Activated T-helper 2 cell treated with anti-CD3 and anti-CD28 coated beads, Interferon-gamma antibody, Interleukin-2, Interleukin-4, amounts not matched to agents 10 μg/mL and 5 μg/mL and 100 μg/mL, durations not matched to agents 14 hours and 24 hours and 36 hours (primary cell): ENCODE measurements at regions not wholly inside any gene's neighbourhood (a gene's known extent, or its start where the extent isn't known, plus 50 kb on each side); places are given as distances from the start of the nearest gene placed in this dataset.

ENCODE experiments used
- DNase-seq: peaks from one replicate; pipeline ENCODE4 v3.0.0; 2021; ENCODE audit warnings: low spot score
- H3K27ac Mint-ChIP-seq: one replicate; pipeline ENCODE4 v1.8.0; 2021; ENCODE audit warnings: mixed read lengths
- H3K27me3 Mint-ChIP-seq: one replicate; pipeline ENCODE4 v1.8.0; 2021; ENCODE audit warnings: low read depth, mixed read lengths
- H3K36me3 Mint-ChIP-seq: one replicate; pipeline ENCODE4 v1.8.0; 2021; ENCODE audit warnings: low read depth, mixed read lengths
- H3K4me1 Mint-ChIP-seq: one replicate; pipeline ENCODE4 v1.8.0; 2021; ENCODE audit warnings: low read depth, mixed read lengths
- H3K4me3 Mint-ChIP-seq: one replicate; pipeline ENCODE4 v1.8.0; 2021; ENCODE audit warnings: low read depth, mild to moderate bottlenecking, moderate library complexity, mixed read lengths
- H3K9me3 Mint-ChIP-seq: one replicate; pipeline ENCODE4 v1.8.0; 2021; ENCODE audit warnings: mixed read lengths
- intact Hi-C: fragments of 100-400 bp; cut with micrococcal nuclease; formaldehyde crosslinking; loops from one replicate; pipeline ENCODE4 v1.15.1; 2023

- Mint-ChIP-seq H3K27ac (peak overlapping the region; percentile 84), H3K9me3 (peaks cover 6% of the 10 kb centered on the region), H3K4me3 (no peak overlapping the region), H3K36me3 (no peaks in the 10 kb centered on the region), H3K27me3 (peaks cover 19% of the 10 kb centered on the region), H3K4me1 (peaks cover 30% of the 10 kb centered on the region)
- DNase-seq: no peak
- intact Hi-C loops: loop anchor here (1.0 to 10.0 kb wide), 4 partner anchors 11 to 1515 kb away; no protein-coding TSS in a partner anchor
These were observed 68.4 kb downstream of the ANXA1 start for GRCh38 chr9:73219985-73220626.

GRCh38 chr9:73223594-73223993 lies 71.9 kb downstream of the ANXA1 start:
- peaks cover 17% of the 10 kb centered on the region for H3K27me3 Mint-ChIP-seq
- peaks cover under 1% of the 10 kb centered on the region for H3K9me3 Mint-ChIP-seq
- H3K36me3 Mint-ChIP-seq: no peaks in the 10 kb centered on the region
- no peak overlapping the region for H3K4me3 Mint-ChIP-seq
- no peak overlapping the region for H3K27ac Mint-ChIP-seq
- intact Hi-C loops: no loop called here
- DNase-seq: no peak
- peaks cover 17% of the 10 kb centered on the region for H3K4me1 Mint-ChIP-seq

- H3K27ac Mint-ChIP-seq: no peak overlapping the region
- no peaks in the 10 kb centered on the region for H3K9me3 Mint-ChIP-seq
- no peaks in the 10 kb centered on the region for H3K36me3 Mint-ChIP-seq
- DNase-seq: no peak
- H3K27me3 Mint-ChIP-seq: peaks cover 12% of the 10 kb centered on the region
- no peak overlapping the region for H3K4me3 Mint-ChIP-seq
- intact Hi-C loops: no loop called here
- H3K4me1 Mint-ChIP-seq: peaks cover 11% of the 10 kb centered on the region
These were observed 77.9 kb downstream of the ANXA1 start for GRCh38 chr9:73229543-73229942.

- intact Hi-C loops: loop anchor here (2.0 kb wide), 1 partner anchor 75 kb away; no protein-coding TSS in a partner anchor
- Mint-ChIP-seq H3K9me3 (no peaks in the 10 kb centered on the region), H3K27me3 (peaks cover 8% of the 10 kb centered on the region), H3K4me1 (peaks cover 11% of the 10 kb centered on the region), H3K36me3 (no peaks in the 10 kb centered on the region), H3K27ac (no peak overlapping the region), H3K4me3 (no peak overlapping the region)
- DNase-seq: no peak
These were observed 78.6 kb downstream of the ANXA1 start for GRCh38 chr9:73230251-73230650.

GRCh38 chr9:73231203-73231602 lies 79.5 kb downstream of the ANXA1 start:
- H3K27me3 Mint-ChIP-seq: peaks cover 11% of the 10 kb centered on the region
- no peaks in the 10 kb centered on the region for H3K36me3 Mint-ChIP-seq
- DNase-seq: no peak
- H3K4me3 Mint-ChIP-seq: no peak overlapping the region
- peaks cover 11% of the 10 kb centered on the region for H3K4me1 Mint-ChIP-seq
- H3K9me3 Mint-ChIP-seq: no peaks in the 10 kb centered on the region
- peak overlapping the region; percentile 7 for H3K27ac Mint-ChIP-seq
- intact Hi-C loops: loop anchor here (1.0 to 2.0 kb wide), 2 partner anchors 11 to 76 kb away; no protein-coding TSS in a partner anchor

- DNase-seq: no peak
These were observed 81.8 kb downstream of the ANXA1 start for GRCh38 chr9:73233359-73234007.

GRCh38 chr9:73234008-73234360 lies 82.3 kb downstream of the ANXA1 start:
- Mint-ChIP-seq H3K9me3 (no peaks in the 10 kb centered on the region), H3K27ac (no peak overlapping the region), H3K4me1 (peaks cover 11% of the 10 kb centered on the region), H3K36me3 (no peaks in the 10 kb centered on the region), H3K4me3 (no peak overlapping the region), H3K27me3 (peaks cover 15% of the 10 kb centered on the region)
- no peak for DNase-seq
- intact Hi-C loops: no loop called here

More at GRCh38 chr9:73233359-73234007, 81.8 kb downstream of the ANXA1 start:
- intact Hi-C loops: no loop called here
- no peak overlapping the region for H3K27ac Mint-ChIP-seq
- H3K4me1 Mint-ChIP-seq: peaks cover 11% of the 10 kb centered on the region
- no peaks in the 10 kb centered on the region for H3K9me3 Mint-ChIP-seq
- H3K4me3 Mint-ChIP-seq: no peak overlapping the region
- H3K27me3 Mint-ChIP-seq: peaks cover 14% of the 10 kb centered on the region
- no peaks in the 10 kb centered on the region for H3K36me3 Mint-ChIP-seq

- Mint-ChIP-seq H3K36me3 (no peaks in the 10 kb centered on the region), H3K27ac (no peak overlapping the region), H3K9me3 (no peaks in the 10 kb centered on the region), H3K27me3 (peaks cover 24% of the 10 kb centered on the region), H3K4me3 (no peak overlapping the region), H3K4me1 (no peaks in the 10 kb centered on the region)
- intact Hi-C loops: no loop called here
- DNase-seq: no peak
These were observed 85.5 kb downstream of the ANXA1 start for GRCh38 chr9:73237140-73237539.

GRCh38 chr9:73239570-73240265 lies 88.1 kb downstream of the ANXA1 start:
- DNase-seq: no peak
- Mint-ChIP-seq H3K4me1 (no peaks in the 10 kb centered on the region), H3K36me3 (no peaks in the 10 kb centered on the region), H3K4me3 (no peak overlapping the region), H3K9me3 (no peaks in the 10 kb centered on the region), H3K27ac (no peak overlapping the region), H3K27me3 (peaks cover 26% of the 10 kb centered on the region)
- intact Hi-C loops: no loop called here

- no peak overlapping the region for H3K27ac Mint-ChIP-seq
- H3K4me3 Mint-ChIP-seq: no peak overlapping the region
- intact Hi-C loops: no loop called here
- H3K27me3 Mint-ChIP-seq: peaks cover 21% of the 10 kb centered on the region
- no peaks in the 10 kb centered on the region for H3K4me1 Mint-ChIP-seq
- no peaks in the 10 kb centered on the region for H3K9me3 Mint-ChIP-seq
- no peaks in the 10 kb centered on the region for H3K36me3 Mint-ChIP-seq
- DNase-seq: no peak
These were observed 91.4 kb downstream of the ANXA1 start for GRCh38 chr9:73243078-73243477.

- no peak for DNase-seq
- intact Hi-C loops: no loop called here
- Mint-ChIP-seq H3K27me3 (no peaks in the 10 kb centered on the region), H3K36me3 (no peaks in the 10 kb centered on the region), H3K9me3 (no peaks in the 10 kb centered on the region), H3K4me1 (no peaks in the 10 kb centered on the region), H3K4me3 (no peak overlapping the region), H3K27ac (no peak overlapping the region)
These were observed 107.5 kb downstream of the ANXA1 start for GRCh38 chr9:73259086-73259696.

GRCh38 chr9:73260506-73260905 lies 108.8 kb downstream of the ANXA1 start:
- intact Hi-C loops: no loop called here
- no peak overlapping the region for H3K4me3 Mint-ChIP-seq
- DNase-seq: no peak
- no peaks in the 10 kb centered on the region for H3K4me1 Mint-ChIP-seq
- H3K27me3 Mint-ChIP-seq: no peaks in the 10 kb centered on the region
- H3K36me3 Mint-ChIP-seq: no peaks in the 10 kb centered on the region
- no peaks in the 10 kb centered on the region for H3K9me3 Mint-ChIP-seq
- no peak overlapping the region for H3K27ac Mint-ChIP-seq

- no peak overlapping the region for H3K27ac Mint-ChIP-seq
- H3K4me1 Mint-ChIP-seq: no peaks in the 10 kb centered on the region
- H3K4me3 Mint-ChIP-seq: no peak overlapping the region
- intact Hi-C loops: no loop called here
- H3K9me3 Mint-ChIP-seq: no peaks in the 10 kb centered on the region
- DNase-seq: no peak
- no peaks in the 10 kb centered on the region for H3K27me3 Mint-ChIP-seq
- no peaks in the 10 kb centered on the region for H3K36me3 Mint-ChIP-seq
These were observed 113.0 kb downstream of the ANXA1 start for GRCh38 chr9:73264631-73265030.
